Caco-2 (cell line): ENCODE measurements at regions not wholly inside any gene's neighbourhood (a gene's known extent, or its start where the extent isn't known, plus 50 kb on each side); places are given as distances from the start of the nearest gene placed in this dataset.
"Not testable (repeated sequence)": the region's sequence is repeated elsewhere in the genome, so short reads cannot be mapped to it uniquely, and the experiment has no call there.

Source experiments
- BruUV-seq: library from RNA; stranded (reverse); fragments of 400-500 nt; replicated peaks from 2 replicates; lab custom pipeline; 2021; lab: Mats Ljungman, UMichigan
- CTCF ChIA-PET: fragments of 300-600 bp; sonication (Branson Sonifier 250); formaldehyde crosslinking; loops from one replicate; lab custom pipeline; 2022; ENCODE audit warnings: antibody characterized with exemption; lab: Charles Lee
- POLR2A ChIA-PET: fragments of 300-600 bp; sonication (Branson Sonifier 250); formaldehyde crosslinking; loops from one replicate; lab custom pipeline; 2022; ENCODE audit warnings: antibody characterized with exemption; lab: Charles Lee
- DNase-seq, 2 experiments: peaks; one replicate each; pipeline versions ENCODE4 v3.0.0 to v3.0.0-alpha.2; 2020 to 2022
- H3K27me3 ChIP-seq: replicated peaks from 2 replicates; pipeline ENCODE4 v1.6.0; 2011; ENCODE audit warnings: low read length; ENCODE audit not compliant: control insufficient read depth, insufficient read depth
- H3K36me3 ChIP-seq: 2 replicates; pipeline ENCODE4 v1.5.1; 2011; ENCODE audit warnings: low read length; ENCODE audit not compliant: control insufficient read depth, insufficient read depth
- H3K4me1 ChIP-seq: fragments of 250-450 bp; sonication (Bioruptor Pico); 2 replicates; pipeline ENCODE4 v1.5.1; 2020; ENCODE audit warnings: mild to moderate bottlenecking
- H3K4me3 ChIP-seq: 2 replicates; pipeline ENCODE4 v1.5.1; 2011; ENCODE audit warnings: low read depth, mild to moderate bottlenecking, control low read depth, low read length
- H3K9me3 ChIP-seq: fragments of 250-450 bp; sonication (Bioruptor Pico); 2 replicates; pipeline ENCODE4 v1.5.1; 2020; ENCODE audit warnings: mild to moderate bottlenecking, moderate library complexity
- H3K27ac Mint-ChIP-seq: one replicate; pipeline ENCODE4 v1.8.0; 2022; ENCODE audit warnings: mixed read lengths; ENCODE audit not compliant: unreplicated experiment
- H3K27me3 Mint-ChIP-seq: one replicate; pipeline ENCODE4 v1.8.0; 2022; ENCODE audit warnings: mixed read lengths; ENCODE audit not compliant: insufficient read depth, unreplicated experiment
- H3K36me3 Mint-ChIP-seq: one replicate; pipeline ENCODE4 v1.8.0; 2022; ENCODE audit warnings: mild to moderate bottlenecking, mixed read lengths; ENCODE audit not compliant: insufficient read depth, unreplicated experiment
- H3K4me1 Mint-ChIP-seq: one replicate; pipeline ENCODE4 v1.8.0; 2022; ENCODE audit warnings: low read depth, mixed read lengths; ENCODE audit not compliant: unreplicated experiment
- H3K4me3 Mint-ChIP-seq: one replicate; pipeline ENCODE4 v1.8.0; 2022; ENCODE audit warnings: mild to moderate bottlenecking, moderate library complexity, mixed read lengths; ENCODE audit not compliant: unreplicated experiment
- H3K9me3 Mint-ChIP-seq: one replicate; pipeline ENCODE4 v1.8.0; 2022; ENCODE audit warnings: mixed read lengths; ENCODE audit not compliant: unreplicated experiment
- intact Hi-C: fragments of 100-400 bp; cut with micrococcal nuclease; formaldehyde crosslinking; loops from one replicate; pipeline ENCODE4 v1.10.0; 2022; ENCODE audit not compliant: unreplicated experiment
- TF ChIP-seq, protein P1 (sequence below), 2 experiments: fragments of 200-600 bp in 1 of 2; IDR thresholded peaks; 1 replicate in 1 of 2; 2 replicates in 1 of 2; pipeline versions ENCODE4 v1.5.1 to v1.8.0; 2011 to 2022; ENCODE audit warnings: antibody characterized with exemption in 1 of 2, control low read depth in 1 of 2, inconsistent platforms in 1 of 2, low read depth in 1 of 2, low read length in 1 of 2, mild to moderate bottlenecking in 1 of 2, moderate library complexity in 1 of 2; ENCODE audit not compliant: insufficient read depth in 1 of 2, severe bottlenecking in 1 of 2, unreplicated experiment in 1 of 2

DNA sequence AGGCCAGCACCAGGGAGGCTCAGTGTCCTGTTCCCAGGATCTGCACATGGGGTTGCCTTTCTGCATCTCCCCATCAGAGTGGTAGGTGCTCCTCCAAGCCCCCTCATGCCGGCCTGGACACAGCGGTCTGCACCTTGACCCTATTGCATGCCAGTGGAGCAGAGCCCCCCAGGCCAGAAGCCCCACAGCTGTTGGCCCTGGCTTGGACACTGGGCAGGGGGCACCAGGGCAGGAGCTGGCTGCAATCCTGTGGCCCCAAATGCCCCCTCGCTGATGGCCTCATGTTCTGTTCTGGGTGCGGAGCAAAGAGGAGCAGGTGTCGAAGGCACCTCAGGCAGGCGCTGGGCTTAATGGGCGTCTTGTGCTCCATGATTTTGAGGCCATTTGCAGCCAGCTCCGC, 62.7 kb downstream of the CCDC74A start:
- no peak for DNase-seq
- TF ChIP-seq, protein P1, sequence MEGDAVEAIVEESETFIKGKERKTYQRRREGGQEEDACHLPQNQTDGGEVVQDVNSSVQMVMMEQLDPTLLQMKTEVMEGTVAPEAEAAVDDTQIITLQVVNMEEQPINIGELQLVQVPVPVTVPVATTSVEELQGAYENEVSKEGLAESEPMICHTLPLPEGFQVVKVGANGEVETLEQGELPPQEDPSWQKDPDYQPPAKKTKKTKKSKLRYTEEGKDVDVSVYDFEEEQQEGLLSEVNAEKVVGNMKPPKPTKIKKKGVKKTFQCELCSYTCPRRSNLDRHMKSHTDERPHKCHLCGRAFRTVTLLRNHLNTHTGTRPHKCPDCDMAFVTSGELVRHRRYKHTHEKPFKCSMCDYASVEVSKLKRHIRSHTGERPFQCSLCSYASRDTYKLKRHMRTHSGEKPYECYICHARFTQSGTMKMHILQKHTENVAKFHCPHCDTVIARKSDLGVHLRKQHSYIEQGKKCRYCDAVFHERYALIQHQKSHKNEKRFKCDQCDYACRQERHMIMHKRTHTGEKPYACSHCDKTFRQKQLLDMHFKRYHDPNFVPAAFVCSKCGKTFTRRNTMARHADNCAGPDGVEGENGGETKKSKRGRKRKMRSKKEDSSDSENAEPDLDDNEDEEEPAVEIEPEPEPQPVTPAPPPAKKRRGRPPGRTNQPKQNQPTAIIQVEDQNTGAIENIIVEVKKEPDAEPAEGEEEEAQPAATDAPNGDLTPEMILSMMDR (IDR thresholded peaks at IDR 0.05; ENCODE audit: insufficient read depth in 1 of 2, low read depth in 1 of 2, low read length in 1 of 2, severe bottlenecking in 1 of 2, unreplicated experiment in 1 of 2) = no peak
- Histone ChIP-seq H3K4me3 (no peak overlapping the region), H3K9me3 (no peaks in the 10 kb centered on the region), H3K27me3 (no peaks in the 10 kb centered on the region; the same call in 1 of the 2 replicates), H3K36me3 (no peaks in the 10 kb centered on the region), H3K4me1 (no peaks in the 10 kb centered on the region)
- Mint-ChIP-seq H3K4me3 (no peak overlapping the region), H3K27me3 (peaks cover 14% of the 10 kb centered on the region), H3K36me3 (no peaks in the 10 kb centered on the region), H3K4me1 (no peaks in the 10 kb centered on the region), H3K9me3 (no peaks in the 10 kb centered on the region), H3K27ac (no peak overlapping the region)
- POLR2A ChIA-PET = no interaction called here
- CTCF ChIA-PET = no interaction called here
- intact Hi-C loops = no loop called here
- BruUV-seq = no TSS peak

DNA sequence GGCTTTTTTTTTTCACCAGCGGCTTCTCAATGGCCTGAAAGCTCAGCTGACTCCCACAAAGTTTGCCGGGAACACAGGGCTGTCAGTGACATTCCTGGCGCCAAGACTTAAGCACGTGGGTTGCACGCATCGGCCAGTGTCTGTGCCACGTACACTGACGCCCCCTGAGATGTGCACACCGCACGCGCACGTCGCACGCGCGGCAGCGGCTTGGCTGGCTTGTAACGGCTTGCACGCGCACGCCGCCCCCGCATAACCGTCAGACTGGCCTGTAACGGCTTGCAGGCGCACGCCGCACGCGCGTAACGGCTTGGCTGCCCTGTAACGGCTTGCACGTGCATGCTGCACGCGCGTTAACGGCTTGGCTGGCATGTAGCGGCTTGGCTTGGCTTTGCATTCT, 63.2 kb downstream of the CCDC74A start:
- no peak for DNase-seq
- H3K4me1 ChIP-seq = no peaks in the 10 kb centered on the region
- intact Hi-C loops = no loop called here
- no TSS peak for BruUV-seq
- H3K9me3 ChIP-seq = no peaks in the 10 kb centered on the region
- TF ChIP-seq, protein P1 (IDR thresholded peaks at IDR 0.05; ENCODE audit: insufficient read depth in 1 of 2, low read depth in 1 of 2, low read length in 1 of 2, severe bottlenecking in 1 of 2, unreplicated experiment in 1 of 2) = no peak
- POLR2A ChIA-PET = no interaction called here
- Mint-ChIP-seq H3K9me3 (no peaks in the 10 kb centered on the region), H3K27me3 (peaks cover 14% of the 10 kb centered on the region), H3K27ac (no peak overlapping the region), H3K4me1 (no peaks in the 10 kb centered on the region), H3K36me3 (no peaks in the 10 kb centered on the region), H3K4me3 (no peak overlapping the region)
- no peak overlapping the region for H3K4me3 ChIP-seq
- no peaks in the 10 kb centered on the region for H3K36me3 ChIP-seq
- no peaks in the 10 kb centered on the region; the same call in 1 of the 2 replicates for H3K27me3 ChIP-seq
- CTCF ChIA-PET = no interaction called here

DNA sequence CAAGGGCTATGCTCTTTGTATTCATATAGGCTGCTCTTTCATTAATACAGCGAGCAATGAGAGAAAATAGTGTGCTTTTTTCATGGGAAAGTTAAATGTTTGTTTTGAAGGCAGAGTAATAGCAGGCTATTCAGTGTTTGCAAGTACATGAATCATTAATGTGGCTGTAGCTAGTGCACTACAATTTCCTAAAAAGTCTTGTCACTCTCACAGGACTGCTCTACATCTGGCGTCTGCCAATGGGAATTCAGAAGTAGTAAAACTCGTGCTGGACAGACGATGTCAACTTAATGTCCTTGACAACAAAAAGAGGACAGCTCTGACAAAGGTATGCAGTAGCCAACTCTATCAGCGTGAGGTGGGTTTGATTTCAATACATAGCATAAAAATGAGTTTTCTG, 68.9 kb downstream of the CCDC74A start:
- H3K4me3 ChIP-seq, CTCF ChIA-PET, H3K9me3 ChIP-seq, H3K9me3 Mint-ChIP-seq, H3K4me1 Mint-ChIP-seq, H3K27ac Mint-ChIP-seq, H3K4me1 ChIP-seq, POLR2A ChIA-PET, intact Hi-C loops, DNase-seq, H3K36me3 ChIP-seq, H3K27me3 ChIP-seq, BruUV-seq, H3K36me3 Mint-ChIP-seq, H3K4me3 Mint-ChIP-seq: not testable (repeated sequence)
- H3K27me3 Mint-ChIP-seq = peaks cover 12% of the 10 kb centered on the region

DNA sequence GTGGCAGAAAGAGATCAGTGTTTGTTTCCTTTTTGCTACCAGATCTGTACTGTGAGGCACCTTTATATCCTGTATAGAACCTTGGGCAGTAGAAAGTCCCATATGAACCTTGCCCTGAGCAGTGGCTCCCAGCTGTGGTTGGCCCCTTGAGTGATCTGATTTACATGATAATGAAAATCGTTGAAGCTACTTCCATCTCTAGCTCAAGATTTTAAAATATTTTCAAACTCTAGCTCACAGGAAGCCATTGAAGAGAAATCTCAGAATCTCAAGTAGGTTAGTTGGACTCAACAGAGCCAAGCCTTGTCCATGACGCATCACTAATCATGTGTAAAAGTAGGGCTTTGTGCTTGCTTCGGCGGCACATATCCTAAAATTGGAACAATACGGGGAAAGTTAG, 74.8 kb downstream of the CCDC74A start:
- CTCF ChIA-PET = not testable (repeated sequence)

DNA sequence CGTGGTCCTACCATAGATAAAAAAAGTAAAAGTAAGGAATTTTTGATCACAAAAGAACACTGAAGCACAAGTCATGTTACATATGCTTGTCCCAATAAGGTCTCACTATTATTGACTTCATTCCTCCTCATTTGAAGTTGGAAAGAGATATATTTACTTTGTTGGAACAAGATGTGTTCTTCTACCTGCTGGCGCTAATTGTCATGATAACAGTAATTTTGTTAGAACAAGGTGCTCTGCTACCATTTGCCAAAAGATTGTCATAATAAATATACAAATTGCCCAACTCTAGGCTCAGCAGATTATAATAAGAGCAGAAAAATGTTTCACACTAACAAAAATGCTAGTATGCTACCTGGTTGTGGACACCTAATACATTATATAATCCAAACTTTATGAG, 77.0 kb downstream of the CCDC74A start:
- H3K27ac Mint-ChIP-seq, H3K9me3 ChIP-seq, H3K4me3 Mint-ChIP-seq, H3K9me3 Mint-ChIP-seq, H3K4me1 ChIP-seq, H3K36me3 ChIP-seq, DNase-seq, H3K27me3 ChIP-seq, H3K4me1 Mint-ChIP-seq, CTCF ChIA-PET, H3K36me3 Mint-ChIP-seq, H3K27me3 Mint-ChIP-seq, BruUV-seq, POLR2A ChIA-PET, intact Hi-C loops, H3K4me3 ChIP-seq: not testable (repeated sequence)

More for the DNA sequence above, 74.8 kb downstream of the CCDC74A start:
- H3K4me3 ChIP-seq, H3K27ac Mint-ChIP-seq, BruUV-seq, H3K9me3 Mint-ChIP-seq, intact Hi-C loops, POLR2A ChIA-PET, DNase-seq, H3K4me1 ChIP-seq, H3K36me3 Mint-ChIP-seq, H3K27me3 ChIP-seq, H3K36me3 ChIP-seq, H3K4me3 Mint-ChIP-seq, H3K27me3 Mint-ChIP-seq, H3K4me1 Mint-ChIP-seq, H3K9me3 ChIP-seq: not testable (repeated sequence)

DNA sequence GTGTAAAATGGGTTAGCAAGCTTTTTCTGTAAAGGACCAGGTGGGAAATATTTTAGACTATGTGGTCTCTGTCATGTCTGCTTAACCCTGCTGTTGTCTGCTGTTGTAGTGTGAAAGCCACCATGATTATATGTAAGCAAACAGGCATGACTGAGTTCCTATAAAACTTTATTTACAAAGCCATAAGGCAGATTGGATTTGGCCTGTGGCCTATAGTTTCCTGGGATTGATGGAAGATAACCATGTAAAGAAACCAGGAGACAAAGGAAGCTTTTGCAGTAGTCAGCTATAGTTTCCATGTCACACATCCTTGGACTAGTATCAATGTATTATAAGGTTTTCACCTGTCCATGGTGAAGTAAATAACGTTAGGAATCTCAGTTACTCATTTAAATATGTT, 78.7 kb downstream of the CCDC74A start:
- H3K36me3 Mint-ChIP-seq, intact Hi-C loops, BruUV-seq: not testable (repeated sequence)

More for the DNA sequence above, 78.7 kb downstream of the CCDC74A start:
- H3K9me3 ChIP-seq, H3K27me3 Mint-ChIP-seq, H3K4me1 ChIP-seq, CTCF ChIA-PET, H3K36me3 ChIP-seq, POLR2A ChIA-PET, H3K4me3 Mint-ChIP-seq, H3K27ac Mint-ChIP-seq, H3K4me1 Mint-ChIP-seq, H3K27me3 ChIP-seq, H3K4me3 ChIP-seq, H3K9me3 Mint-ChIP-seq, DNase-seq: not testable (repeated sequence)
